Colonic mucosa (tissue), 4 donors: ENCODE measurements at regions not wholly inside any gene's neighbourhood (a gene's known extent, or its start where the extent isn't known, plus 50 kb on each side); places are given as distances from the start of the nearest gene placed in this dataset.

Experiments
- DNase-seq: peaks from one replicate; pipeline ENCODE4 v3.0.0-alpha.2; 2020
- H3K27ac ChIP-seq: fragments of 200-600 bp; one replicate; pipeline ENCODE4 v1.8.0; 2021
- H3K27me3 ChIP-seq: fragments of 200-600 bp; one replicate; pipeline ENCODE4 v1.8.0; 2021
- H3K36me3 ChIP-seq: fragments of 200-600 bp; one replicate; pipeline ENCODE4 v1.8.0; 2021
- H3K4me1 ChIP-seq: fragments of 200-600 bp; one replicate; pipeline ENCODE4 v1.8.0; 2021; ENCODE audit warnings: mild to moderate bottlenecking
- H3K4me3 ChIP-seq: fragments of 200-600 bp; one replicate; pipeline ENCODE4 v1.8.0; 2021
- H3K9ac ChIP-seq, 2 donors: one replicate each; pipeline ENCODE4 v1.7.0; 2013; ENCODE audit warnings: control low read depth in 2 of 2, low read depth in 2 of 2, low read length in 2 of 2
- H3K9me3 ChIP-seq: fragments of 200-600 bp; one replicate; pipeline ENCODE4 v1.8.0; 2021
- intact Hi-C: fragments of 100-400 bp; cut with DNase I; formaldehyde crosslinking; loops from one replicate; pipeline ENCODE4 v1.14.1; 2022
- TF ChIP-seq, protein P1 (sequence below): fragments of 200-600 bp; IDR thresholded peaks from one replicate; pipeline ENCODE4 v1.8.0; 2022; ENCODE audit warnings: antibody characterized with exemption, mild to moderate bottlenecking
- donor health status: healthy.
- donor health status: DM: no; HTN: no; CAD: no.
- donor health status: DM: no; HTN: no; CAD: no.

DNA sequence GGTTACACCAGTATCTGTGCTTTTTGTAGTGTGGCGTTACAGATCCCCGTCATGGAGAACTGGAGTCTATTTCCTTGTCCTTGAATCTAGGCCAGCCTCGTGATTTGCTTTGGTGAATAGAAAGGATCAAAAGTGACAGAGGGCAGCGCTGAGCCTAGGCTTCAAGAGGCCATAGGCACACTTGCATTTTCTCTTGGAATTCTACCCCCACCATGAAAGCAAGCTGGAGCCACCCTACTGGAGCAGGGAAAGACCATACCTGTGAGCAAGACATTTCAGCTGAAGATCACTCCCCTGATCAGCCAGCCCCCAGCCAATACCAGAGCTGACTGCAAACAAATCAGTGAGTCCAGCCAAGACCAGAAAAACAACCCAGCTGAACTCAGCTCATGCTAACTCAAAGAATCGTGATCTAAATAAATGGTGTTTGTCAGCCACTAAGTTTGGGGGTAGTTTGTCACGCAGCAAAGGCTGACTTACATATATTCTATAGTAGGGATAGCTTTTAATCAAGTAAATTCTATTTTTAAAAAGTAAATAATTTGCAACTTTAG, 521.9 kb upstream of the TBX3 start:
- Histone ChIP-seq H3K27me3 (no peaks in the 10 kb centered on the region), H3K36me3 (no peaks in the 10 kb centered on the region), H3K4me1 (no peaks in the 10 kb centered on the region), H3K27ac (no peak overlapping the region), H3K9me3 (no peaks in the 10 kb centered on the region), H3K9ac (no peak overlapping the region), H3K4me3 (no peak overlapping the region)
- intact Hi-C loops: no loop called here
- TF ChIP-seq, protein P1, sequence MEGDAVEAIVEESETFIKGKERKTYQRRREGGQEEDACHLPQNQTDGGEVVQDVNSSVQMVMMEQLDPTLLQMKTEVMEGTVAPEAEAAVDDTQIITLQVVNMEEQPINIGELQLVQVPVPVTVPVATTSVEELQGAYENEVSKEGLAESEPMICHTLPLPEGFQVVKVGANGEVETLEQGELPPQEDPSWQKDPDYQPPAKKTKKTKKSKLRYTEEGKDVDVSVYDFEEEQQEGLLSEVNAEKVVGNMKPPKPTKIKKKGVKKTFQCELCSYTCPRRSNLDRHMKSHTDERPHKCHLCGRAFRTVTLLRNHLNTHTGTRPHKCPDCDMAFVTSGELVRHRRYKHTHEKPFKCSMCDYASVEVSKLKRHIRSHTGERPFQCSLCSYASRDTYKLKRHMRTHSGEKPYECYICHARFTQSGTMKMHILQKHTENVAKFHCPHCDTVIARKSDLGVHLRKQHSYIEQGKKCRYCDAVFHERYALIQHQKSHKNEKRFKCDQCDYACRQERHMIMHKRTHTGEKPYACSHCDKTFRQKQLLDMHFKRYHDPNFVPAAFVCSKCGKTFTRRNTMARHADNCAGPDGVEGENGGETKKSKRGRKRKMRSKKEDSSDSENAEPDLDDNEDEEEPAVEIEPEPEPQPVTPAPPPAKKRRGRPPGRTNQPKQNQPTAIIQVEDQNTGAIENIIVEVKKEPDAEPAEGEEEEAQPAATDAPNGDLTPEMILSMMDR: no peak
- DNase-seq: no peak

DNA sequence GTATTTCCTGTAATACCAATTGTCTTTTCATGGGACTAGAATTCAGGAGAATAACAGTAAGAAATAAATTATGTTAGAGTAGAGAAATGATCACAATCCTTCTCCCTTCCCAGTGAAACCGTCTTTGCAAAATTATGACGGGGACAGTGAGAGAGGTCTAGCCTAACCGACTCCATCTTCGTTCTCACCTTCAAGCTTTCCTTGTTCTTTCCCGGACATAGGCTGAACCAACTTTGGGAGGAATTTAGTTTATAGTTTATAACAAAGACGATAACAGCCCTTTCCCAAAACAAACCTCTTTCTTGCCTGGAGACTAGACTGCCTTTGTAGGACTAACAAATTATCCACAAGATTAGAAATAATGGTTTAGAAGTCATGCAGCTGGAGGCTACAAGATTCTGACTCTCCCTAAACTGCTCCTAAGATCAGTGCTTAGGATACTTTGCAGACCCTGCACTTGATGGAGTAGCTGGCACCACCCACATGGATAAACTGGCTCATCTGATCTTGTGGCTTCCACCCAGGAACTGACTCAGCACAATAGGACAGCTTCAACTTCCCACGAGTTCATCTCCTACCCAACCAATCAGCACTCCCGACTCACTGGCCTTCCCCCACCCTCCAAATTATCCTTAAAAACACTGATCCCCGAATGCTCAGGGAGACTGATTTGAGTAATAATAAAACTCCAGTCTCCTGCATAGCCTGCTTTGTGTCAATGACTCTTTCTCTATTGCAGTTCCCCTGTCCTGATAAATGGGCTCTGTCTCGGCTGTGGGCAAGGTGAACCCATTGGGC, 521.2 kb upstream of the TBX3 start:
- DNase-seq: no peak
- Histone ChIP-seq H3K36me3 (no peaks in the 10 kb centered on the region), H3K4me3 (no peak overlapping the region), H3K9ac (no peak overlapping the region), H3K27ac (no peak overlapping the region), H3K4me1 (no peaks in the 10 kb centered on the region), H3K9me3 (no peaks in the 10 kb centered on the region), H3K27me3 (no peaks in the 10 kb centered on the region)
- intact Hi-C loops: no loop called here
- TF ChIP-seq, protein P1: no peak

DNA sequence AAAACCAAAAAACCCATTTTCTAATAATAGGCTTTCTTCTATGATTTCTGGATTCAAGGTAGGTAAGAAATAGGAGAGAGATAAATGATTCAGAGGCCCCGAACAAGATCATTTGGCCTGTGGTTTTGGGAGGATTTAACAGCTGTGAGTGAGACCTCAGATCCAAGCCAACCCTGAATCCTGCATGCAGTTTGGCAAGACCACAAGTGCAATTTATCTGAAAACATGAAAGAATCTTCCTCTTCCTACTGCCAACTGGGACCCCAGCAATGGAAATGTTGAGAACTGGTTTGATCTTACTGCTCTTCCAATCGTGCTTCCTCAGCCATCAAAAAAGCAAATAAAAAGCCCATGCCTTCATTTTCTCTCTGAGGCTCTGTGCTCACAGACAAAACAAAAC, 519.7 kb upstream of the TBX3 start:
- H3K9me3 ChIP-seq: no peaks in the 10 kb centered on the region
- H3K4me1 ChIP-seq: no peaks in the 10 kb centered on the region
- TF ChIP-seq, protein P1: no peak
- H3K27ac ChIP-seq: no peak overlapping the region
- H3K36me3 ChIP-seq: no peaks in the 10 kb centered on the region
- H3K4me3 ChIP-seq: no peak overlapping the region
- no peak for DNase-seq
- H3K27me3 ChIP-seq: no peaks in the 10 kb centered on the region
- intact Hi-C loops: no loop called here
- H3K9ac ChIP-seq: no peak overlapping the region

DNA sequence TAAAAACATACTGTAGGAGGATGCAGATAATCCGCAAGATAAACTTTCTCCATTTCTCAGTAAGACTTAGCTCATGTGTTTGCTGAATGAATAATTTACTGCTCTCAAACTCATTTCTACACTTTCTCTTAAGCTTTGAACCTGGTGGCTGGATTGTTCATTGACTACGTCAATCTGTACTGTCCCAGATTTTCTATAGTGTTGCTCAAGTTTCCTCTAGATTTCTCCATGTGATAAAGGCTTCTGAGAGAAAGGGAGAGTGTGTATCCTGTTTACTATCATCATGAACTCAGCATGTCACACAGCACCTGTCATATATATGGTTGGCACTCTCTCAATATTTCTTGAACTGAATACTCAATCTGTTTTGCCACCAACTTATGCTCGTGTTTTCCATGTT, 518.0 kb upstream of the TBX3 start:
- Histone ChIP-seq H3K27ac (no peak overlapping the region), H3K36me3 (no peaks in the 10 kb centered on the region), H3K4me1 (no peaks in the 10 kb centered on the region), H3K9ac (no peak overlapping the region), H3K27me3 (no peaks in the 10 kb centered on the region), H3K9me3 (no peaks in the 10 kb centered on the region), H3K4me3 (no peak overlapping the region)
- TF ChIP-seq, protein P1: no peak
- intact Hi-C loops: no loop called here
- DNase-seq: no peak

DNA sequence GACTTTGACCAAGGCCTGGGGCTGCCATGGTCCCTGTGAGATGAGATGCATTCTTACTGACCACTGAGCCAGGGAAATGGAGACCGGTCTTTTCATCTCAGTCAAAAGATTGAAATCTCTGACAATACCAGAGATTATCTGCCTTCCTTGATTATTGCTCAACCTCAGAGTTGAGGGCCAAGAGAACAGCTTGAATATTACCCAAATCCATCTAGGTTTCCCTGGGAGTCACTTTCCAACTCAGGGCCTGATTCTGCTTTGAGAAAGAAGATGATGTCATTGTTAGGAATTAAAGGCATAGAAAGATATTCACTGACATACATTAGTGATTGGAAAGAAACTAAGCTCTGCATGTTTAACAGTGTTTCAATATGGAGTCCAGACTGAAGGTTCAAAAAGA, 515.9 kb upstream of the TBX3 start:
- Histone ChIP-seq H3K27me3 (no peaks in the 10 kb centered on the region), H3K4me3 (no peak overlapping the region), H3K9ac (no peak overlapping the region), H3K27ac (no peak overlapping the region), H3K9me3 (no peaks in the 10 kb centered on the region), H3K36me3 (no peaks in the 10 kb centered on the region), H3K4me1 (no peaks in the 10 kb centered on the region)
- TF ChIP-seq, protein P1: no peak
- DNase-seq: no peak
- intact Hi-C loops: no loop called here
